H1 (cell line): ENCODE measurements at regions not wholly inside any gene's neighbourhood (a gene's known extent, or its start where the extent isn't known, plus 50 kb on each side); places are given as distances from the start of the nearest gene placed in this dataset.

Experiments used
- CTCF ChIA-PET: fragments of 300-600 bp; sonication (Branson Sonifier 250); formaldehyde crosslinking; loops from one replicate; lab custom pipeline; 2021; ENCODE audit not compliant: partially characterized antibody; lab: Charles Lee
- POLR2A ChIA-PET: fragments of 300-600 bp; sonication (Branson Sonifier 250); formaldehyde crosslinking; loops from one replicate; lab custom pipeline; 2021; ENCODE audit warnings: inconsistent platforms; ENCODE audit not compliant: partially characterized antibody; lab: Charles Lee
- DNase-seq, 2 experiments: peaks; one replicate each; pipeline versions ENCODE4 v3.0.0 to v3.0.0-alpha.2; 2010 to 2022; ENCODE audit warnings: low spot score in 2 of 2, low read depth in 1 of 2, mixed read lengths in 1 of 2
- FAIRE-seq: peaks from 2 replicates; lab custom pipeline; 2011; peaks lifted over from hg19 to GRCh38; lab: Jason Lieb, UNC
- H2AFZ ChIP-seq: 2 replicates; pipeline ENCODE4 v1.8.1; 2012; ENCODE audit warnings: low read length, inconsistent platforms
- H2AK5ac ChIP-seq: 2 replicates; pipeline ENCODE4 v1.6.1; 2013; ENCODE audit warnings: low read depth, low read length
- H2BK120ac ChIP-seq: replicated peaks from 2 replicates; pipeline ENCODE3; 2013; ENCODE audit warnings: low read depth, low read length, inconsistent platforms
- H2BK12ac ChIP-seq: 2 replicates; pipeline ENCODE4 v1.6.1; 2013; ENCODE audit warnings: low read depth, low read length
- H2BK15ac ChIP-seq: 2 replicates; pipeline ENCODE4 v1.6.1; 2013; ENCODE audit warnings: low read length
- H2BK20ac ChIP-seq: 2 replicates; pipeline ENCODE4 v1.6.1; 2013; ENCODE audit warnings: low read length
- H2BK5ac ChIP-seq: 2 replicates; pipeline ENCODE4 v1.6.1; 2013; ENCODE audit warnings: low read depth, low read length
- H3K14ac ChIP-seq: 2 replicates; pipeline ENCODE4 v1.6.1; 2013; ENCODE audit warnings: inconsistent platforms; ENCODE audit not compliant: insufficient read length
- H3K18ac ChIP-seq: 2 replicates; pipeline ENCODE4 v1.6.1; 2013; ENCODE audit warnings: low read length; ENCODE audit errors: extremely low read depth
- H3K23ac ChIP-seq: 2 replicates; pipeline ENCODE4 v1.6.1; 2013; ENCODE audit warnings: inconsistent platforms; ENCODE audit not compliant: insufficient read length
- H3K23me2 ChIP-seq: 2 replicates; pipeline ENCODE4 v1.6.1; 2013; ENCODE audit warnings: low read depth, low read length
- H3K27ac ChIP-seq: 2 replicates; pipeline ENCODE4 v1.6.1; 2011; ENCODE audit warnings: low read depth, low read length, inconsistent platforms
- H3K27me3 ChIP-seq, 4 experiments: replicated peaks in 1 of 4; 1 replicate in 1 of 4; 2 replicates in 3 of 4; pipeline versions ENCODE4 v1.6.1 to v1.8.1; 2011 to 2013; ENCODE audit warnings: low read length in 3 of 4, mild to moderate bottlenecking in 3 of 4, inconsistent platforms in 2 of 4, mixed read lengths in 2 of 4, moderate library complexity in 1 of 4; ENCODE audit not compliant: control insufficient read depth in 3 of 4, insufficient read depth in 3 of 4; ENCODE audit errors: extremely low read depth in 1 of 4
- H3K36me3 ChIP-seq, 4 experiments: 2 replicates each; pipeline versions ENCODE4 v1.6.1 to v1.8.1; 2011 to 2013; ENCODE audit warnings: mild to moderate bottlenecking in 4 of 4, low read length in 3 of 4, moderate library complexity in 2 of 4, control low read depth in 1 of 4, inconsistent platforms in 1 of 4; ENCODE audit not compliant: insufficient read depth in 4 of 4, control insufficient read depth in 2 of 4
- H3K4ac ChIP-seq: replicated peaks from 2 replicates; pipeline ENCODE3; 2013; ENCODE audit warnings: low read length, low read depth, mixed read lengths, inconsistent platforms; ENCODE audit not compliant: insufficient read length
- H3K4me1 ChIP-seq, 4 experiments: replicated peaks in 1 of 4; 1 replicate in 1 of 4; 2 replicates in 3 of 4; pipeline versions ENCODE4 v1.6.1 to v1.8.1; 2011 to 2013; ENCODE audit warnings: low read length in 3 of 4, inconsistent platforms in 2 of 4, mixed read lengths in 1 of 4; ENCODE audit not compliant: insufficient read depth in 4 of 4, control insufficient read depth in 3 of 4
- H3K4me2 ChIP-seq, 2 experiments: 2 replicates each; pipeline versions ENCODE4 v1.6.1 to v1.8.1; 2011 to 2013; ENCODE audit warnings: low read depth in 2 of 2, low read length in 2 of 2, control low read depth in 1 of 2, inconsistent platforms in 1 of 2, mild to moderate bottlenecking in 1 of 2; ENCODE audit not compliant: insufficient read depth in 1 of 2
- H3K4me3 ChIP-seq, 4 experiments: fragments of 200-600, 300-600 bp in 1 of 4; sonication (generic), shearing (Covaris generic), sonication (Bioruptor Twin) in 1 of 4; 2 replicates each; pipeline versions ENCODE4 v1.5.1 to v1.8.1; 2011 to 2016; ENCODE audit warnings: low read length in 4 of 4, low read depth in 3 of 4, control low read depth in 2 of 4, inconsistent platforms in 2 of 4, mild to moderate bottlenecking in 2 of 4, mixed read lengths in 1 of 4, moderate library complexity in 1 of 4; ENCODE audit not compliant: insufficient read depth in 2 of 4; ENCODE audit errors: extremely low read depth in 1 of 4
- H3K56ac ChIP-seq: replicated peaks from 2 replicates; pipeline ENCODE3; 2013; ENCODE audit warnings: low read depth, mild to moderate bottlenecking, mixed read lengths, low read length, inconsistent platforms; ENCODE audit not compliant: insufficient read length
- H3K79me1 ChIP-seq: 2 replicates; pipeline ENCODE4 v1.6.1; 2013; ENCODE audit warnings: low read depth, low read length, control low read depth
- H3K79me2 ChIP-seq, 2 experiments: 2 replicates each; pipeline versions ENCODE4 v1.6.1 to v1.8.1; 2012 to 2013; ENCODE audit warnings: low read length in 2 of 2, mild to moderate bottlenecking in 2 of 2, inconsistent platforms in 1 of 2; ENCODE audit not compliant: insufficient read depth in 2 of 2, control insufficient read depth in 1 of 2
- H3K9ac ChIP-seq, 4 experiments: replicated peaks in 1 of 4; 1 replicate in 1 of 4; 2 replicates in 3 of 4; pipeline versions ENCODE4 v1.6.1 to v1.8.1; 2011 to 2013; ENCODE audit warnings: low read depth in 3 of 4, low read length in 3 of 4, control low read depth in 2 of 4, mild to moderate bottlenecking in 2 of 4, moderate library complexity in 2 of 4, inconsistent platforms in 1 of 4; ENCODE audit errors: extremely low read depth in 1 of 4
- H3K9me3 ChIP-seq, 2 experiments: 2 replicates each; pipeline versions ENCODE4 v1.6.1 to v1.8.1; 2012 to 2013; ENCODE audit warnings: mild to moderate bottlenecking in 2 of 2, moderate library complexity in 2 of 2, control low read depth in 1 of 2, inconsistent platforms in 1 of 2, low read depth in 1 of 2, low read length in 1 of 2, mixed read lengths in 1 of 2; ENCODE audit not compliant: insufficient read depth in 2 of 2
- H4K20me1 ChIP-seq, 2 experiments: replicated peaks in 1 of 2; 2 replicates each; pipeline versions ENCODE3 to v1.8.1; 2011 to 2013; ENCODE audit warnings: inconsistent platforms in 2 of 2, low read length in 2 of 2, mild to moderate bottlenecking in 1 of 2; ENCODE audit not compliant: insufficient read depth in 2 of 2, control insufficient read depth in 1 of 2
- H4K5ac ChIP-seq: 2 replicates; pipeline ENCODE4 v1.6.1; 2013; ENCODE audit warnings: low read length, low read depth, mixed read lengths, inconsistent platforms; ENCODE audit not compliant: insufficient read length
- H4K8ac ChIP-seq: 2 replicates; pipeline ENCODE4 v1.8.0; 2013; ENCODE audit warnings: mild to moderate bottlenecking, moderate library complexity, low read length, inconsistent platforms; ENCODE audit not compliant: insufficient read depth; ENCODE audit errors: extremely low read depth
- H4K91ac ChIP-seq: replicated peaks from 2 replicates; pipeline ENCODE3; 2013; ENCODE audit warnings: low read length, mixed read lengths, inconsistent platforms; ENCODE audit not compliant: insufficient read length
- CHD1 ChIP-seq: IDR thresholded peaks from 2 replicates; pipeline ENCODE4 v1.6.1; 2012; ENCODE audit warnings: low read depth, low read length, improper control_type of control experiment
- MAX ChIP-seq: IDR thresholded peaks from 2 replicates; pipeline ENCODE4 v1.6.1; 2012; ENCODE audit warnings: inconsistent platforms
- SP2 ChIP-seq: IDR thresholded peaks from 2 replicates; pipeline ENCODE4 v1.6.1; 2012; ENCODE audit warnings: mild to moderate bottlenecking, low read length, inconsistent platforms
- TCF12 ChIP-seq: IDR thresholded peaks from 2 replicates; pipeline ENCODE4 v1.6.1; 2011; ENCODE audit warnings: low read depth, mild to moderate bottlenecking, low read length
- ZNF274 ChIP-seq: IDR thresholded peaks from 2 replicates; pipeline ENCODE4 v1.7.0; 2012; ENCODE audit warnings: low read length, borderline replicate concordance; ENCODE audit errors: extremely low read depth
- WGBS, 2 experiments: shearing (Covaris generic) in 1 of 2; methylation state at CpG; one replicate each; pipeline versions ENCODE4 v1.1.6 to v1.1.7; 2013 to 2015; ENCODE audit warnings: low lambda C conversion rate in 2 of 2, mixed read lengths in 2 of 2, inconsistent platforms in 1 of 2, low coverage in 1 of 2, missing lambda C conversion rate in 1 of 2; ENCODE audit not compliant: insufficient replicate concordance in 2 of 2, insufficient coverage in 1 of 2, insufficient read length in 1 of 2; ENCODE audit errors: extremely low coverage in 1 of 2, missing lambda C conversion rate in 1 of 2; 5-methylcytosine and 5-hydroxymethylcytosine counted together

DNA sequence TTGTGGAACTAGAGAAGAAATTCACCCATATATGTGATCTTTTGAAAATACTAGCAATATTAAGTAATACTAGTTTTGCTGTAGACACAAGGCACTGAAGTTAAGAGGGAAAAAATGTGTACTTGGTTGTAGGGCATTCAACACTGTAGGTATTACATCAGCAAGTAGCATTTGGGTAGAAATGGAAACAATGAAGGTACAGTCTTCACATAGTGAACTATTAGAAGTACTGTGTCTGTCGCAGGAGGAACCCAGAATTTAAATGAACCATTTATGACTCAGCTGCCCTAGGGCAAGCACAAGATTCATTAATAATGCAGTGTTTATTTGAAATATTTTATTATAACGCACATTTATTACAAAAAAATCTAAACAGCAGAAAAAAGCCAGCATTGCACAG lies 572.7 kb upstream of the TENM3 start:
- ChIA-PET CTCF (no interaction called here), POLR2A (no interaction called here)
- Histone ChIP-seq H4K20me1 (no peaks in the 10 kb centered on the region), H3K9ac (no peak overlapping the region), H4K91ac (no peak overlapping the region), H3K4me3 (no peak overlapping the region), H3K18ac (no peak overlapping the region)
- TF ChIP-seq SP2 (no peak), MAX (no peak), TCF12 (no peak), CHD1 (no peak), ZNF274 (no peak)
- TF ChIP-seq, all 59 proteins: peak for 0
- H2AFZ ChIP-seq, result no peak overlapping the region
- H3K14ac ChIP-seq, result no peak overlapping the region
- H2BK120ac ChIP-seq, result no peak overlapping the region
- no peak overlapping the region for H2BK12ac ChIP-seq
- peaks cover 0 to 1% (median 0%) of the 10 kb centered on the region in 4 experiments; a peak in 1 of 7 replicates for H3K27me3 ChIP-seq
- H3K4me1 ChIP-seq, result no peaks in the 10 kb centered on the region
- no peak for DNase-seq
- no peaks in the 10 kb centered on the region for H3K79me1 ChIP-seq
- H2BK5ac ChIP-seq, result no peak overlapping the region
- FAIRE-seq, result no peak
- no peak overlapping the region for H3K4me2 ChIP-seq
- H3K4ac ChIP-seq, result no peak overlapping the region
- H2AK5ac ChIP-seq, result no peak overlapping the region
- H2BK15ac ChIP-seq, result no peak overlapping the region
- 95% methylated on average over 2 of the region's 2 CpGs; no CpG with 5 or more reads in 1 of the 2 experiments for WGBS, 2 experiments
- no peaks in the 10 kb centered on the region for H3K36me3 ChIP-seq
- no peaks in the 10 kb centered on the region for H3K79me2 ChIP-seq
- H3K23me2 ChIP-seq, result no peaks in the 10 kb centered on the region; the same call in 1 of the 2 replicates
- H4K8ac ChIP-seq, result no peak overlapping the region
- no peak overlapping the region for H2BK20ac ChIP-seq
- no peak overlapping the region for H4K5ac ChIP-seq
- H3K9me3 ChIP-seq, result no peaks in the 10 kb centered on the region
- H3K56ac ChIP-seq, result no peak overlapping the region
- no peak overlapping the region for H3K27ac ChIP-seq
- no peak overlapping the region for H3K23ac ChIP-seq
